Mucosa of rectum (tissue), 2 donors: ENCODE measurements at regions not wholly inside any gene's neighbourhood (a gene's known extent, or its start where the extent isn't known, plus 50 kb on each side); places are given as distances from the start of the nearest gene placed in this dataset.

Experiments
- H3K27ac ChIP-seq, 2 donors: one replicate each; pipeline ENCODE4 v1.7.0; 2013; ENCODE audit warnings: inconsistent platforms in 2 of 2, low read depth in 2 of 2, low read length in 2 of 2
- H3K27me3 ChIP-seq, 2 donors: one replicate each; pipeline ENCODE4 v1.7.0; 2013; ENCODE audit warnings: low read length in 2 of 2; ENCODE audit not compliant: control insufficient read depth in 2 of 2, insufficient read depth in 2 of 2
- H3K36me3 ChIP-seq, 2 donors: one replicate each; pipeline ENCODE4 v1.7.0; 2013; ENCODE audit warnings: low read length in 2 of 2; ENCODE audit not compliant: control insufficient read depth in 2 of 2, insufficient read depth in 2 of 2
- H3K4me1 ChIP-seq, 2 donors: one replicate each; pipeline ENCODE4 v1.7.0; 2013; ENCODE audit warnings: low read length in 2 of 2, mild to moderate bottlenecking in 1 of 2; ENCODE audit not compliant: control insufficient read depth in 2 of 2, insufficient read depth in 2 of 2
- H3K4me3 ChIP-seq, 2 donors: one replicate each; pipeline ENCODE4 v1.7.0; 2013; ENCODE audit warnings: low read length in 2 of 2
- H3K9ac ChIP-seq, 2 donors: one replicate each; pipeline ENCODE4 v1.7.0; 2013; ENCODE audit warnings: low read length in 2 of 2, low read depth in 1 of 2, mild to moderate bottlenecking in 1 of 2
- H3K9me3 ChIP-seq, 2 donors: one replicate each; pipeline ENCODE4 v1.7.0; 2013; ENCODE audit warnings: low read length in 2 of 2; ENCODE audit not compliant: control insufficient read depth in 2 of 2
- donor health status: healthy.
- donor health status: Normal muscosa, but diverticular disease.

DNA sequence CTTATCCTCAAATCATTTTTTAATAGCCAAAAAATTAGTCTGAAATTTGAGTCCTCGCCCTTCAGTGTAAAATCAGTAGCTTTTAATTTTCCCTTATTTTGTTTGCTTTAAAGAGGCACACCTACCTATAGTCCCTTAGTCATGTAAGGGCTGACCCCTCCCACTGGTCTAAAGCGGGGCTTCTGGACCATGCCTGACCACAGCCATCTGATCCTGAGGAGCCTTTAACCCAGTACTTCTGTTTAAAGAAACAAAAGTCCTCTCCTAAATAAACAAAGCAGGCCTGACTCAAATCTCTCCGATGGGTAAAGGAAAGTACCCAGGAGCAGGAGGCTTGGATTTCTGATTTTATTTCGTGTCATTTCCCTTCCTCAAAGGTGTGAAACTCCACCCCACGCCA is 92.0 kb upstream of the CCL2 start:
- no peak overlapping the region for H3K27ac ChIP-seq
- H3K9me3 ChIP-seq = no peaks in the 10 kb centered on the region
- H3K4me3 ChIP-seq = no peak overlapping the region
- no peak overlapping the region for H3K9ac ChIP-seq
- H3K36me3 ChIP-seq = no peaks in the 10 kb centered on the region
- H3K4me1 ChIP-seq = peaks cover 0 to 3% of the 10 kb centered on the region in 2 donors
- H3K27me3 ChIP-seq = peaks cover 0 to 4% of the 10 kb centered on the region in 2 donors

DNA sequence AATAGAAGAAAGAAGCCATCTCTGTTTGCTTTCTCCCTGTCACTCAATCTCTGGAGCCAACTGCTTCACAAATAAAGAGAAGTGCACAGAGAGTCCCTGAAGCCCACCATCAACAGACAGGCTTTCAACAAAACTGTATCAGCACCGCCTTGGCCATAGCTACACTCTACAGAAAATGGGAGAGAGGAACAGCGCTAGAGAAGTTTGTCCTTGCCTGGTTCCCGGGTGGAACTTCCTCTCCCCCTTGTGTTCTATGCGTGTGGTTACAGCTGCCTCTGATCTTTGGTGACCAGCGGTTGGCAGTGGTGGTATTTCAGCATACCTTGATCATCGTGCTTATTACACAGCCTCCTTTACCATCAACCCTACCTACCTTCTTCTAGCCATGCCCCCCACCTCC is 91.4 kb upstream of the CCL2 start:
- Histone ChIP-seq H3K4me1 (peaks cover 0 to 3% of the 10 kb centered on the region in 2 donors), H3K27me3 (peaks cover 0 to 3% of the 10 kb centered on the region in 2 donors)

DNA sequence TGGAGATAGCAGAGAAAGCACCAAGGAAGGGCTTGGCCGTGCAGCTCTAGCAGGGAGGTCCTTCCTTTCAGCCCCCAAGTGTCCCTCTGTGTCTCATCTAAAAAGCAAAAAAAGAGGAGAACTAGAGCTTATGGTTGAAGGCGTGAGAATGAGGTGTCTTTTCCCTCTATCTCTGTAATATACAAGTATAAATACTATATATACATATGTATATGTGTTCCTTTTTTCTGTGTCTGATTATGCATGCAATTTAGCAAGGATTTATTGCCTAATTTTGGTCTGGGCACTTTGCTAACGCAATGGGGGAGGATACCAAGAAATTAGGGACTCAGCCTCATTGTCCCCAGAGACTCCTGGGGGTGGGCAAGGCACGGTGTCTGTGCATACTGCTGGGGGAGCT is 90.2 kb upstream of the CCL2 start:
- Histone ChIP-seq H3K27ac (no peak overlapping the region), H3K4me3 (no peak overlapping the region), H3K36me3 (no peaks in the 10 kb centered on the region), H3K27me3 (peaks cover 0 to 3% of the 10 kb centered on the region in 2 donors), H3K4me1 (peaks cover 0 to 3% of the 10 kb centered on the region in 2 donors), H3K9ac (no peak overlapping the region), H3K9me3 (no peaks in the 10 kb centered on the region)

More for the DNA sequence above, 91.4 kb upstream of the CCL2 start:
- no peaks in the 10 kb centered on the region for H3K9me3 ChIP-seq
- H3K36me3 ChIP-seq = no peaks in the 10 kb centered on the region
- H3K4me3 ChIP-seq = no peak overlapping the region
- H3K27ac ChIP-seq = no peak overlapping the region
- no peak overlapping the region for H3K9ac ChIP-seq

DNA sequence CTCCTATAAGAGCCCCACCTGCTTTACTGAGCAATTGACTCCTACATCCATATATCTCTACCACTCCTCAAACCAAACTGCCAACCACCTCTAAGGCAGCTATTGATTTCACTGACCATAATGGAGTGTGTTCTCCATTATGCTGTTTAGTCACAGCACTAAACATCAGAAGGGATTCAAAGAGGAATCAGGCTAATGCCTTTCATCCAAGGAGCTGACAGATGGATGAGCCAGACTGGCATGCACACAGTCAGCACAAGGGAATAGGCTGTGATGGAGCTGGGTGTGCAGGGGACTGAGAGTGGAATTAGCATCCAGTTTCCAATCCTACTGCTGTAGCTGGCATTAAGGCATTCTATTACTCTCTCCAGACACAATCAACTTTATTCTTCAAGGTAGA is 88.7 kb upstream of the CCL2 start:
- Histone ChIP-seq H3K9me3 (no peaks in the 10 kb centered on the region), H3K9ac (no peak overlapping the region), H3K36me3 (no peaks in the 10 kb centered on the region), H3K4me1 (peaks cover 0 to 3% of the 10 kb centered on the region in 2 donors), H3K4me3 (no peak overlapping the region), H3K27ac (no peak overlapping the region), H3K27me3 (peaks cover 0 to 3% of the 10 kb centered on the region in 2 donors)

DNA sequence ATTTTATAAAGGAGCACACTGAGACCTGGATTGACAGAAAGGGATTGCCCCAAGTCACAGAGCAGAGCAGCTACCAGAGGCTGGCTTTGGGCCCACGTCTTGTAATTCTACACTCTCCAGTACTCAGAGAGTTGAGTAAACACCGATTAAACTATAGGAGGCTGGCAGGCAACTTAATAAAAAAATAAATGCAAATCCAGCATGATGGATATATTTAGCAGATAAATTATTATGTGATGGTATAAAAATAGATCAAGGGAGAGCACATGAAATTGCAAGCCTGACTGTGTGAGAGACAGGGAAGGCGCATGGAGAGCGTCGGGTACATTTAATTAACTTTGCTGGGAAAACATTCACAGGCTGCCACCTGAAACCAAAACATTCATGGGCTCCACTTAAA is 87.7 kb upstream of the CCL2 start:
- H3K4me3 ChIP-seq = no peak overlapping the region
- H3K27me3 ChIP-seq = peaks cover 0 to 3% of the 10 kb centered on the region in 2 donors
- no peaks in the 10 kb centered on the region for H3K9me3 ChIP-seq
- no peak overlapping the region for H3K9ac ChIP-seq
- H3K27ac ChIP-seq = no peak overlapping the region
- H3K4me1 ChIP-seq = peaks cover 0 to 3% of the 10 kb centered on the region in 2 donors
- no peaks in the 10 kb centered on the region for H3K36me3 ChIP-seq

DNA sequence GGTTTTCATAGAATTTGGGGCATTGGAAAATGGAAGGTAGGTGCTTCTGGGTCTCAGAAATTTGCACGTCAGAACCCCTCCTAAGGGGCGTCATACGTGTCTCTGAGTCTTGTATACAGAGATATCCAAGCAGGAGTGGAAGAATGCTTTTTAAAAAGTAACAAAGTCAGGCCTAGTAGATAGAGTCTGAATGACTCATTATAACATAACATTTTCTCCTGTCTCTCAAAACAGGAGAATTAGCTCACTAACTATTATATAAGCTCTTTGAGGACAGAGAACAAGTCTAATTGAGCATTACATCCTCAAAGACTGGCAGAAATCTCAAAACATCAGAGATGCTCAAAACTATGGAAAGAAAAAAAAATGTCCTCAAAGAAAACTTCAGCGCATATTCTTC is 86.1 kb upstream of the CCL2 start:
- no peak overlapping the region for H3K9ac ChIP-seq
- no peaks in the 10 kb centered on the region for H3K36me3 ChIP-seq
- H3K4me1 ChIP-seq = no peaks in the 10 kb centered on the region
- peaks cover 0 to 3% of the 10 kb centered on the region in 2 donors for H3K27me3 ChIP-seq
- no peak overlapping the region for H3K27ac ChIP-seq
- H3K4me3 ChIP-seq = no peak overlapping the region
- H3K9me3 ChIP-seq = no peaks in the 10 kb centered on the region

DNA sequence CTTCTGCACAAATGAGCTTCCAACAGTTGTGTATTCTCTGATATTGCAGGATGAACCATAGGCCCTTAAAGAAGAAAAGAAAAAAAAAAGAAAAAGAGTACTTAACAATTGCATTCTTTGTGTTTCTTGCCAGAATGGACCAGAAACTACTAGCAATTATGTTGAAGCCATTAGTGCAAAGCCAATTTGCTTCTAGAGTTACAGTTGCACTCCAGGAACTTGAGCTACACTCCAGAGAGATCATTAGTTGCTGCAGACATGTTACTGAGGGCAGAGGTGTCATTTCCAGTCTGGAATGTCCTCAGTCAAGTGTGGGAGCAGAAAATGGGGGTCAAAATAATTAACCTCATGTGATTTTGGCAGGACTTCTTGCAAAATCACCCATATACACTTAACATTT is 85.6 kb upstream of the CCL2 start:
- H3K9ac ChIP-seq = no peak overlapping the region
- no peak overlapping the region for H3K4me3 ChIP-seq
- H3K4me1 ChIP-seq = no peaks in the 10 kb centered on the region
- H3K27ac ChIP-seq = no peak overlapping the region
- no peaks in the 10 kb centered on the region for H3K27me3 ChIP-seq
- H3K36me3 ChIP-seq = no peaks in the 10 kb centered on the region
- H3K9me3 ChIP-seq = no peaks in the 10 kb centered on the region

DNA sequence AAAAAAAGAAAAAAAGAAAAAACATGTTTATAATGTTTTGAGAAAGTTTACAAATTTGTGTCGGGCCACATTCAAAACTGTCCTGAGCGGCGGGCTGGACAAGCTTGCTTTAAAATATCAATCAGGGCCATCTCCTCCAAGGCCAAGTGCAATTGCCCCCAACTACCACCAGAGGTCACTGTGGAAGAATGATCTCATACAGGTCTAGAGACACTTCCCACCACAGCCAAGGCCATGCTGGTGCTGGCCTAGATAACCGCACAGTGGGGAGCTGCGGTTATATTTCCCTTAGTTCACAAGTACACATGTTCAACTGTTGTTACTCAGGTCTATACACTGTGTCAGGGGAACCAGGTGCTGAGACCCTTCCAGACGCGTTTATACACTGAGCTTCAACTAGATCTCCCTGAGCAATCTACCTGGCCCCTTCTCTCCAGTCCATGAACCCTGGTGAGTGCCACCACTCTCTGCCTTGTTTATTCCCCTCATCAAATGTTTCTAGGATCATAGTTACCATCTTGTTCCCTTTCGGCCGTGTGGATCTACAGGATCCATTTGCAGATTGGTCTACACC is 83.8 kb upstream of the CCL2 start:
- Histone ChIP-seq H3K4me3 (no peak overlapping the region), H3K36me3 (no peaks in the 10 kb centered on the region), H3K9ac (no peak overlapping the region), H3K27ac (no peak overlapping the region), H3K9me3 (no peaks in the 10 kb centered on the region), H3K4me1 (peaks cover 0 to under 1% of the 10 kb centered on the region in 2 donors), H3K27me3 (no peaks in the 10 kb centered on the region)

DNA sequence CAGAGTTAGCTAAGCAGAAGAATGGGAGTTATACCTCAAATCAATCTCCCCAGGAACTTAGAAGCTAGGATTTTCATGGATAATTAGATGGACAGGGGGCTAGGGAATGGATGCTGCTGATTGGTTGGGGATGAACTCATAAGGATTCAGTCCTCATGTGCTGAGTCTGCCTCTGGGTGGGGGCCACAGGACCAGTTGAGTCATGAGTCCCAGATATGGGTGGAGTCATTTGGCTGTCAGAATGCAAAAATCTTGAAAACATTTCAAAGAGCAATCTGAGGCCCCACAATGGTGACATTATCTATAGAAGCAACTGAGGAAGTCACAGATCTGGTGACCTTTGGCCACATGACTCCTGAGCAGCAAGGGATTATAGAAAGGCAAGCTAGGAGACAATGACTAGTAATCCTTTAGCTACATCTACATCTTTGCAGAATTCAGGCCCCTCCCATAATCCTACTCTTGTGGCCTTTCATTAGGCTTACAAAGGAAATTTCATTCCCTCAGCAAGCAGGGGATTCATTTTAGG is 82.6 kb upstream of the CCL2 start:
- H3K27me3 ChIP-seq = no peaks in the 10 kb centered on the region
- no peak overlapping the region for H3K27ac ChIP-seq
- peaks cover 4% of the 10 kb centered on the region in 2 donors for H3K4me1 ChIP-seq
- H3K4me3 ChIP-seq = no peak overlapping the region
- no peaks in the 10 kb centered on the region for H3K36me3 ChIP-seq
- no peak overlapping the region for H3K9ac ChIP-seq
- H3K9me3 ChIP-seq = no peaks in the 10 kb centered on the region

DNA sequence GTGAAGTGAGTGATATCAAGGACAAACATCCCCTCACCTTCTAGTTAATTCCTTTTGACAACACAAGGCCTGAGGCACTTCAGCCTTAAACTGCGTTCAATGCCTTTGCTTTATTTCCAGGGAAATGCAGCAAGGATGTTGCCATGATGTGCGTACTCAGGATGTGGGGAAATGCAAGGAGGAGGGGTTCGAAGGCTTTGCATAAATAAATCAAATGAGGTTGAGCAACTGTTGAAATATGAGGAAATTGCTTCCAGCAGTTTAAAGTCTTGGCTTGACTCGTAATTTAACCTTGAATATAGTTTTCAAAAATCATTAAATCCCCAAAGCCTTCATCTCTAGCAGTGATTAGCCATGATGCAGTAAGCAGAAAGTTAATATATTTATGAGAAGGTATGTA is 81.8 kb upstream of the CCL2 start:
- Histone ChIP-seq H3K4me3 (no peak overlapping the region), H3K4me1 (peaks cover 4% of the 10 kb centered on the region in 2 donors), H3K36me3 (no peaks in the 10 kb centered on the region), H3K27ac (no peak overlapping the region), H3K9me3 (no peaks in the 10 kb centered on the region), H3K9ac (no peak overlapping the region), H3K27me3 (peaks cover 0 to 2% of the 10 kb centered on the region in 2 donors)
